GM18867 (cell line): ENCODE measurements at regions not wholly inside any gene's neighbourhood (a gene's known extent, or its start where the extent isn't known, plus 50 kb on each side); places are given as distances from the start of the nearest gene placed in this dataset.

Experiments used
- ATAC-seq: cut with Tn5 transposase; IDR thresholded peaks from one replicate; pipeline ENCODE4 v1.9.1; 2021; ENCODE audit warnings: mild to moderate bottlenecking, moderate library complexity; ENCODE audit not compliant: unreplicated experiment

DNA sequence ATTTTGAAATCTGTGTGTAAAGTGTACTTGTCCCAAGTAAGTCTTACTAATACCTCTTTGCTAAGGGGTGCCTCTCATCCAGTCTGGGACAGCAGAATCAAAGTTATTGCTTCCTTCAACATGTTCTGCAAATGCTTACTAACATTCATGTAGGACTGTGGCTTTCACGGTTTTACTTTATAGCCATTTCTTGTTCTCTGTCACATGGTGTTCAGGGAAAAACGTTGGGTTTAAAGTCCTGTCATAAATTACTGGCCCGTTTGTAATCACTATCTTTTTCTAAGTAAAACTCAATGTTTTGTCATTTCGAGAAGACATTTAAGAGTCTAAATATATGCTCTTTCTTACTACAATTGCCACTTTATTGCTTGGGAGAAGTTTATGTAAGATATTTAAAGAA, 321.1 kb downstream of the STIM2 start:
- no peak for ATAC-seq

DNA sequence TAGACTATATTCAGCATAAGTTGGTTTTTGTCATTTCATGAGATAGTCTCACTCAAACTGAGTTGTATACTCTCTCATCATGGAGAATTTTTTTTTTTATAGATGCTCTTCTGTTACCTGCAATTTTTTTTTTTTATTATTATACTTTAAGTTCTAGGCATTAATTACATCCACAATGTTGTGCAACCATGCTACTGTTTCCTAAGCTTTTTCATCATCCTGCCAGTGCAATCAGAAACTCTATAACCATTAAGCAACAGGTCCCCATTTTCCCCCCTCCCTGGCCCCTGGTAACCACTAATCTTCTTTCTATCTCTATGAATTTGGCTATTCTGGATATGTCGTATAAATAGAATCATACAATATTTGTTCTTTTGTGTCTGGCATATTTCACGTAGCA, 321.6 kb downstream of the STIM2 start:
- no peak for ATAC-seq

DNA sequence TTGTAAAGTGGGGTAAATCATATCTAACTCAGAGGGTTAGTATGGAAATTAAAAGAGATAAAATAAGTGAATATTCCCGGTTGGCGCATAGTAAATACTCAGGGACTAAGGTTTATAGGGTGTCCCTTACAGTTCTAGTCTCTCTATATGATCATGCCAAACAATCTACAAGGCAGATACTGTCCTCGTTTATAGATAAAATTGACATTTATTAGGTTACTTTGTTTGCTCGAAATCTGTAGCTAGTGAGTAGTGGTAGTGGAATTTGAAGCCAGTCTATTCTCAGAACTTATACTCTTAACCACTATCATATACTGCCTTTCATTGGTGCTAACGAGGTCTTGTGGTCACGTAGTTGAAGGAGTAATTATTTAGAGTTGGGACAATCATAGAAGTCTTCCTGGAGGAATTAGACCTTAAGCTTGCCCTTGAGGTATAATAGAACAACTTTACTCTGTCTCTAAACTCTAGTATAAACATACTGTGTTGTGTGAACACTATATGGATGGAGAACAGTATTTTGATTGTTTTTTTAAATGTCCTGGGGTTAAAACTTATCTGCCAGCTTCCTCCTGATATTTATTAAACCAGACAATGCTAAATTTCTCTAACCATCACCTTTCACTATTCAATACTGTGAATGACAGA, 324.0 kb downstream of the STIM2 start:
- no peak for ATAC-seq

DNA sequence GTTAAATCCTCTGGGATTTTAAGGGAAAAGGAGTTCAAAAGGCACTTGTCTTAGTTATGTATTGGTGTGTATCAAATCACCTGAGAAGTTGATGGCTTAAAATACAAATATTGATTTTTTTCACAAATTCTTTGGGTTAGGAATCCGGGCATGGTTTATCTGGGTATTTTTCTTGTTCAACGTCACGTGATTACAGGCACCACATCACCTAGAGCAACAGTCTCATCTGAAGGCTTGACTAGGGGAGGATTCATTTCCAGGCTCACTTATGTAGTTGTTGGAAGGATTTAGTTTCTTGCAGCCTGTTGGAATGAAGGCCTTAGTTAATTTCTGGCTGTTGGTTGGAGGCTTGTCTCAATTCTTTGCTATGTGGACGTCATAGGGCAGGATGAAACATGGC, 326.1 kb downstream of the STIM2 start:
- no peak for ATAC-seq

DNA sequence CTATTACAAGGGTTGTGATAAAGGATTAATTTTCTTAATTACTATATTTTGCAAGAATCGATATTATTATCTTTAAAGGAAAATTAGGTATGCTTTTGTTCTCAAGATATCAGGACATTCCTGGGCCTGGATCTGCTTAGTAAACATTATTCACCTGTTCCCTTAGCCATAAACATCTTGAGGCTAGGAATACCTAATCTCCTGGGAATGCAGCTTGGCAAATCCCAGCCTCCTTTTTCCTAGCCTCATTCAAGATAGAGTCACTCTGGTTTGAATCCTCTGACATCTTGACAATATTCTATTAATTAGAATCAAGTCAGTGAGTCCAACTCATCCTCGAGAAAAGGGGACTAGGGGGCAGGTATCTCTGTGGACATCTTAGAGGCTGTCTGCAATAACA, 327.1 kb downstream of the STIM2 start:
- no peak for ATAC-seq

DNA sequence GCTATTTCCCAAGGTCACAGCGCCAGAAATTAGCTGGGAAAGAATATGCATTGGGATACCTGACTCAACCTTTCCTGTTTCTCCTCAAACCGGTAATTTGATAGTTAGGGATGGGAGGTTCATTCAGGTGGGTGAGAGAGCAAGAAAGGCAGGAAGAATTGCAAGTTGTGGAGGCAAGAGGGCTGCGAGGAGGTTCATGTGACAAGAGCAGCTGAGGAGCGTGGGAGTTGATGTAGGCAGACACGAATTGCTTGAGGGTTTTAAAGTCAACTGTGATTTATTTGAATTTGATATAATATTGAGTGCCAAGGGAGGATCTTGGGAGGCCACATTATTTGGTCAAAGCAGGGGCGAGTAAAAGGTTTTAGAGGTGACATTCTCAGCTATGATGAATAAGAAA, 329.0 kb downstream of the STIM2 start:
- no peak for ATAC-seq

DNA sequence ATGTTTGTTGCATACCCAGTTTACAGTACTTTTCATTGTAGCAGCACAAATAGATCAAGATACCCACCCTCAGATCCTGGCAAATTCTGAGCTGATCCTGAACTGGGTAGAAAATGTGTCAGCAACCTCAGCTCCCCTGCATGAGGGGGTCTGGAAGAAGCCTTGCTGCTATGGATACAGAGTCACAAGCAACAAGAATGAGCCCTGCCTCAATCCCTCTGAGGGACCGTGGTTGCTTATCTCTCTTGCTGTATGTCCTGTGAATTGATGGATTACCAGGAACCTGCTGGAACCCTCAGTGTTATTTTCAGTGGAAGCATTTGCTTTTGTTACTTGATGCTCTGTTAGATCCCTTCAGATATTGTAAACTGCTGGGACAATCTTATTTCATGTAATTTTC, 331.0 kb downstream of the STIM2 start:
- ATAC-seq: no peak

DNA sequence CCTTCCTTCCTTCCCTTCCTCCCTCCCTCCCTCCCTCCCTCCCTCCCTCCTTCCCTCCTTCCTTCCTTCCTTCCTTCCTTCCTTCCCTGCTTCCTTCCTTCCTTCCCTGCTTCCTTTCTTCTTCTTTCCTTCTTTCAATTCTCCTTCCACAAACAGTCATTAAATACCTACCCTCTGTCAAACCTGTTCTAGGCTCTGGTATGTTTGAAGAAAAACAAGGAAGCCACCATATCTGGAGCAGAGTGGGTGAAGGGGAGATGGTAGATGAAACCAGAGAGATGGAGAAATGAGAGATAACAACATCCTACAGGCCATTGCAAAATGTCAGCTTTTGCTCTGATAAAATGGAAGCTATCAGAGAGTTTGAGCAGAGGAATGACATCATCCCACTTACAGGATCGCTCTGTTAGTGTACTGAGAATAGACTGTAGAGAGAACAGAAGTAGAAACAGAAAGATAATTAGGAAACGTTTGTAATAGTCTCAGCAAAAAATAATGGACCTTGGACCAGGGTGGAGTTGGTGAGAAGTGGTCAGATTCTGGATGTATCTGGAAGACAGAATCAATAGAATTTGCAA, 334.0 kb downstream of the STIM2 start:
- ATAC-seq: no peak

DNA sequence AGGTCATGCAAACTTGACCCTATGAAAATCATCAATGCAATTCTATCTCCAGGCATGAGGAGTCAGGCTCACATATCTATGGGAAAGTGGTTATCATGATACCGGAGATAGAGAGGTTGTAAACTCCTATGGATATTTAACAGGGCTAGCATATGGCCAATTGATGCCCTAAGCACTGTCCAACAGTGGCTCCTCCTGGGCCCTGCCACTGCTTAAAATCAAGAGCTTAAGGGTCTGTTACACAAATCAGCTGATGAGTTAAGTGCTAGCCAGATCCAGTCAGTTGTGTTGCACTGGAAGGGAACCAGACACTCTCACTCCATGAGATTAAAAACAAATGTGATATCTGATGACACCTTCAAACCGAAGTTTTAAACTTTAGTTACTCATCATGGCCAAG, 337.6 kb downstream of the STIM2 start:
- no peak for ATAC-seq

DNA sequence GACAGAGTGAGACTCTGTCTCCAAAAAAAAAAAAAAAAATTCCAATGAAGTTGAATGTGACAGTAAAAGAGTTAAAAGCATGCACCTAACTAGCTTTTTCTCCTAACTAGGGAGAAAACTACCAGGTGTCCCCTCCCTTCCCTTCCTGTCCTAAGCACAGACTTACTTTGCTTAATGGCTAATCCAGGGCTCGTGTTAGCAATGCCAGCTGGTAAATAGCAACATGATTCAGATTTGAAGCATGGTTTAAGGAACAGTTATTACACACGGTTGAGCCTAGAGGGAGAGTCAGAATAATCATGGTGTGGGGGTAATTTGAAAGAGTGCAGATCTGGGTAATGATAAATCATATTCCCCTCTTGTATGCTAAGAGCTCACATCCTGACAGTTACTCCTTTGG, 338.3 kb downstream of the STIM2 start:
- no peak for ATAC-seq

DNA sequence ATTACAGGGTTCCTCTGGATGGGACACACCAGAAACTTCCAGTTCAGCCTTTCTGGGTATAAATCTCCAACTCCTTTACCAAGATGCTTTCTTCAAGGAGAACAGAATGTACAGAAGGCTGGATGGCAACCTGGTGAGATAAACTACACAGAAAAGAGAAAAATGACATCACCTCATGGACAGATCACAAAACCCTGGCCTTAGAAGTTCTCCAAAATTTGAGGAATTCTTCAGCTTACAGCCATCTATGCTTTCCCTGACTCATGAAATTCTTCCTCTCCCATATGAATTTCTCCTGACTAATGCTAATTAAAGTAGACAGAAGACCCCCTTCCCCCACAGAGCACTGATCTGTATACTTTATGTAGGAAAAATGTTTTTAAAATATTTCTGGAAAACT, 345.4 kb downstream of the STIM2 start:
- ATAC-seq: no peak

DNA sequence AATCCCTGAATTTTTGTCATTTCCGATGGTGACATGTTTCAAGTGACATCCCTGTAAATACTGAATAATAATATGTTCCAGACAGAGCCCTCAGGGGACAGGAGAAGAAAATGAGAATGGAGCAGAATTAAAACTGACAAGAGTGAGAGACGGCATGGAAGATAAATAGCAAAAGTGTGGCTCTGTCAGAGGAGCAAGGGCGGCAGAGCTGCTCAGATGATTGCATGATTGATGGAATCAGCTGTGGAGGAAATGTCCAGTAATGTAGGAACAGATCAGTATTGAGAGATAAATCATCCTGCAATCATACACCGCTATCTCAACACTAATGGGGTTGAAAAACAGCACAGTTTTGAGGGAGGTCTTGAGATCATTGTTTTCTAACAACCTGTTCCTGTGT, 350.3 kb downstream of the STIM2 start:
- ATAC-seq: no peak

DNA sequence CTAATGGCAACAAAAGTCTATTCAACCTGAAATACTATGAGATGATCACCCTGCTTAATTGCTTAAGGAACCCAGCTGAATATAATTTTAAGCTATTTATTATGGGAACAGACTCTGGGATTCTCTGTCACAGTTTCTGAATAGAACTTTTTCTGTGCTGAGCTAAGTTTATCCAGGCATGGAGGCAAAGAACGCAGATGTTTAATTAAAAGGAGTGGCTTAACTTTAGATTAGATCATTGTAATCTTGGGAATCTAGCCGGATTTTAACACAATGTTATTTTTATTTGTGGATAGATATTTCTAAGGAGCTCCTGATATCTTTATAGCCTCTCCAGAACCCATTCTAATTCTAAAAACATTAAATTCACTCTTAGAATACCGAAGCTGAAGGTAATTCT, 353.4 kb downstream of the STIM2 start:
- ATAC-seq: no peak

DNA sequence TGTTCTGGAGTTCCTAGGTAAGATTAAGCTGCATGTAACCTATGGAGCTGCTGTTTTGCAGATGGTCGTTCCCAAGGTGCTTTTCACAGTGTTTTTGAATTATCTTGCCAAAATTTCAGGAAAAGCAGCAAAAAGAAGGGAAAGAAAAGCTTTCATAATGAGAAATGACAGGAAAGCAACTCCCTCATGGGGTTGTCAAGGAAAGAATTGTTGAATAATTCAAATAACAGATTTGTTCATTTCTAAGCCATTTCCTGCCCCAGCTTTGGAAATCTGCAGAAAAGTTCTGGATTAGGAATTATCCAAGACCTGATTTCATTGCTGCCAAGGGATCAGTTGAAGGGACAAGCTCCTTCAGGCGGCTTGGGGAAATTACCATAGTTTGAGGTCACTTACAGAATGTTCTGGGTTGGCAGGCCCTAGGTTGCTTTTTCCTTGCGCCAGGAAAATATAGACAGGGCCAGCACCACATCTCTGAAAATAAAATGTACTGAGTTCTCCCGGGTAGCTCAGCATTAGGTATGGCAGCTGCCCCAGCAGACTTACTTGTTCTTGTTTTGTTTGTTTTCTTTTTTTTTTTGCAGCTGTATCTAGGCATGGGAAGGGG, 354.7 kb downstream of the STIM2 start:
- no peak for ATAC-seq

DNA sequence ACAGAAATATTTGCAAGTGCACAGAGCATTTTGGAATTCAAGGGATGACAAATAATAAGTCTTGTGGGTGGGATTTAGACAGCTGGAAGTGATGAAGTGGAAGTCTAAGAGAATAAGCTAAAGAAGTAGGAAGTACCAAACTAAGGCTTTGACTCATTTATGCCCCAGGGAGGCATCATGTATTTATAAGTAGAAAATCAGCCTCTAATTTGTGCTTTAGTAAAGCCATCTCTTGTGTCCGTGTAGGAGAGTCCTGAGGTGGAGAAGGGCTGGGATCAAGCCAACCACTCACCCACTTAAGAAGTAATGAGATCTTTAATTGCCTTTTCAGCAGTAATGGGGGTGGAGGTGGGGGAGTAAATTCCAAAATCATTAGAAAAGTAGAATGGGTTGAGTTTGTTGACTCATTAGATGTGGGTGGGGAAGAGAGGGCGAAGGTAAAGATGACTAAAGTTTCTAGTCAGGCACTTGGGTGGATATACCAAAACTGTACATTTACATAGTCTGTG, 356.7 kb downstream of the STIM2 start:
- ATAC-seq: no peak

DNA sequence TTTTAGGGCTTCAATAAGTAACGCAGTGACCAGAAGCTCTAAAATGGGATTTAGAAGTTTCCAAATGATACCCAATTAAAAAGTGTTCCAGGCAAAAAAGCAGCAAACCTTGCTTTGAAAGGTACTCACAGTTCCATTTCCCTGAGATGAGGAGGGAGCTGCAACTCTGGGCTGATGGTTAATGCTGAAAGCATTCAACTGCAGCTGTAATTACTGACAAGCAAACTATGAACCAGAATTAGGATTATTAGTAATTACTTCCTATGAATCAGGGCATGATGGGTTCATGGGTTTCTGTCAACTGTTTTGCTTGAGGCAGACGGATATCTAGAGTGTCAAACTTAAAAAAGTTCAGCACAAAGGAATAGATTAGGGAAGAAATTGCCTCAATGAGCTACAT, 357.4 kb downstream of the STIM2 start:
- ATAC-seq: no peak

DNA sequence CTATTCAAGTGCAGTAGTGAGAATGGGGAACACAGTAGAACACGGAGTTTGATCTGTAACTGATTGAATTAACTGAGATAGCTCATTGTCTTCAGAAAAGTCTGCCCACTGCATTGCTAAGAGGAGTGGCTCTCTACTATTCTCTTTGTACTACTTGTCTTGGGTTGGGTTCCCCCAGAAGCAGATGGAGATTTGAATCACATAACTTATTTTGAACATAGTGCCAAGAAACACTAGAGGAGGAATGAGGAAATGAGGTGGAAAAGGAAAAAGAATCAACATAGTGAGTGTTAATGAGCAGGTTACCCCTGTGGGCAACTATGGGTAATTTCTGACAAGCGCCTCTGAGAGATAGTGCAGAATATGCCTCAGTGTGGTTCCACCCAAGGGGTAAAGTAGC, 362.7 kb downstream of the STIM2 start:
- no peak for ATAC-seq

DNA sequence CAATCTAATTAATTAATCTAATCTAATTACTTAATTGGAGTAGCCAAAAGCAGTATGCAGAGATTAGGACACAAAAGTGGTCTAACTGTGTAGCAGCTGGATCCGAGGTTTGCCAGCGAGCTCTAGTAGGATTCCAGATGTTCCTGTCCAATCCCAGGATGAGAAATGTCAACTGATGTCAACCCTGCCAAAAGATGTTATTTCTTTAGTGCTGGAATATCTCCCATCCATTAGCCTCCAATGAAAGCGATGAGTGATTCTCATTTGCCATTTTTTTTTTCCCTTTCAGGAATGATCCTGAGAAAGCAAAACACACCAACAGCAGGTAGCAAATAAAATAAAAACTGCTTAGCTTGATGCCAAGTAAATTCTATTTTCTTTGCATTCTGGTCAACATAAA, 372.9 kb downstream of the STIM2 start:
- ATAC-seq: no peak

DNA sequence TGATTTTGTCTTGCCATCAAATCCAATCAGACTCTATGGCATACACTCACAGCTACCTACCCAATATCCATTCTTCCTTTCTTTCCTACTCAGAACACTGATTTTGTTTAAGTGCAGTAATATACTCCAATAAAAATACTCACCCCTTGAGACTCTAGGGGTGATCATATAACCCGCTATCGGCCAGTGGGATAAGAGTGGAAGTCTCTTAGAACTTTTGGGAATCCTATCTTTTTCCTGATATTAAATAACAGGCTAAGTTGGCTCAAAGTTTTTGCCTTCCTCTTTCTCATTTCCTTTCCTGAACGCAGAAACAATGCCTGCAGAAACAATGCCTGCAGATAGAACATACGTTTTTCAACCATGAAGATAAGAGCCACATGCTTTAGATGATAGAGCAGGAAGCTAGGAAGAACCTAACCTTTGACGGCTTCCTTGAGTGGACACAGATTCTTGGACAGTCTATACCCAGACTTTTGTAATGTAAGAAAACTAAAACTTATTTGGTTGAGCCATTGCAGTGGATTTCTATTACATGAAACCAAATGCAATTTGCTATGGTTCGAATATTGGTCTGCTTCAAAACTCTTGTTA, 373.8 kb downstream of the STIM2 start:
- no peak for ATAC-seq

DNA sequence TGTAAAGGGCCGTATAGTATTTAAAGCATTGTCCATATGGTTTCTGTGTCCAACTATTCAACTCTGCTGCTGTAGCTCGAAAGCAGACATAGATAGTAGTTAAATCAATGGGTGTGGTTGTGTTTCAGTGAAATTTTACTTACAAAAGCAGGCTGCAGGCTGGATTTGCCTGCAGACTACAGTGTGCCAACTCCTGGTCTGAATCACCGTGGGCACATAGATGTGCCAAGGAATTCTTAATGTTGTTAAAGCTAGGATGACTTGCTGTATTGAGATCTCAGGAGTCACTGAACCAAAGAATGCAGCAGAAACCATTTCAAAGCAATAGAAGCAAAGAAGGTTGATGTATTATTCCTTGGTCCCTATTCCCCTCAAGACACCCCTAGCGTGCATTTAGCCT, 379.0 kb downstream of the STIM2 start:
- ATAC-seq: no peak

DNA sequence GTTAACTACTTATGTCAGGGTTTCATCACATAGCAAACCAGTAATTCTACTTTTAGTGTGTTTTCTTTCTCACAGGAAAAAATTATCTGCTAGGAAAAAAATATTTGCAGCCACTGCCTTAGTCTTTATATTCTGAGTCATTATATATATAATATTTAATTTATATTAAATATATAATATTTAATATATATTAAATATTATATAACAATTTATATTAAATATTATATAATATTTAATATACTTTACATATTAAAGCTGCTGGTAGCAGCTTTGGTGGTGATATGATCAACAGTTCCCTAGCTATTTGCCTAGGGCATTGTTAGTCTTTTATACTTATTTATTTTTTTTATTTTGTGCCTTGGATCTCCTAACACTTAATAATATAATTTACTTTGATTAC, 381.6 kb downstream of the STIM2 start:
- no peak for ATAC-seq

DNA sequence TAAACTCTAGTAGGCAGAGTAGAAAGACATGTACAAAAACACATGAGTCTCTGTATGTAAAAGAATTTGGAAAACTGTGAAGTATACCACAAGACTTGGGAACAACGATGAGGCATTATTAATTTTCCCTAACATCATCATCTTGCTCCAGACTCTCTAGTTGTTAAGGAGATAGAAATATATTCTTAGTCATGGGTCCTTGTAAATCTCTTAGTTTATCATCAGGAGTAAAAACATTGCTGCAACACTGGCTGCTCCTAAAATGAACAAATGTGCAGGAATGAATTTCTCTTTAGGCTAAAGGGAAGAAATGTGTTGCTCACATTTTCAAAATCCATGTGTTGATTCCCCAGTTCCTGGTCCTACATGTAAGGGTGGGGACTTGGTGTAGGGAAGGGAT, 384.6 kb downstream of the STIM2 start:
- no peak for ATAC-seq
